ENCODE measurements at regions not wholly inside any gene's neighbourhood (a gene's known extent, or its start where the extent isn't known, plus 50 kb on each side); places are given as distances from the start of the nearest gene placed in this dataset.

GRCh38 chr2:2869553-2869952 lies 508.1 kb downstream of the EIPR1 start:
- H3K27me3 Mint-ChIP-seq, result peaks cover 5% of the 10 kb centered on the region
- DNase-seq (ENCODE audit: extremely low spot score, unreplicated experiment), result no peak
- no peak overlapping the region for H3K4me3 Mint-ChIP-seq
- TF ChIP-seq, protein P1, sequence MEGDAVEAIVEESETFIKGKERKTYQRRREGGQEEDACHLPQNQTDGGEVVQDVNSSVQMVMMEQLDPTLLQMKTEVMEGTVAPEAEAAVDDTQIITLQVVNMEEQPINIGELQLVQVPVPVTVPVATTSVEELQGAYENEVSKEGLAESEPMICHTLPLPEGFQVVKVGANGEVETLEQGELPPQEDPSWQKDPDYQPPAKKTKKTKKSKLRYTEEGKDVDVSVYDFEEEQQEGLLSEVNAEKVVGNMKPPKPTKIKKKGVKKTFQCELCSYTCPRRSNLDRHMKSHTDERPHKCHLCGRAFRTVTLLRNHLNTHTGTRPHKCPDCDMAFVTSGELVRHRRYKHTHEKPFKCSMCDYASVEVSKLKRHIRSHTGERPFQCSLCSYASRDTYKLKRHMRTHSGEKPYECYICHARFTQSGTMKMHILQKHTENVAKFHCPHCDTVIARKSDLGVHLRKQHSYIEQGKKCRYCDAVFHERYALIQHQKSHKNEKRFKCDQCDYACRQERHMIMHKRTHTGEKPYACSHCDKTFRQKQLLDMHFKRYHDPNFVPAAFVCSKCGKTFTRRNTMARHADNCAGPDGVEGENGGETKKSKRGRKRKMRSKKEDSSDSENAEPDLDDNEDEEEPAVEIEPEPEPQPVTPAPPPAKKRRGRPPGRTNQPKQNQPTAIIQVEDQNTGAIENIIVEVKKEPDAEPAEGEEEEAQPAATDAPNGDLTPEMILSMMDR (conservative IDR thresholded peaks at IDR 0.05), result no peak
- no peaks in the 10 kb centered on the region for H3K36me3 Mint-ChIP-seq
- no peak overlapping the region for H3K27ac Mint-ChIP-seq
- peaks cover 22% of the 10 kb centered on the region for H3K4me1 Mint-ChIP-seq (ENCODE audit: unreplicated experiment)
- no peaks in the 10 kb centered on the region for H3K9me3 Mint-ChIP-seq

DNA sequence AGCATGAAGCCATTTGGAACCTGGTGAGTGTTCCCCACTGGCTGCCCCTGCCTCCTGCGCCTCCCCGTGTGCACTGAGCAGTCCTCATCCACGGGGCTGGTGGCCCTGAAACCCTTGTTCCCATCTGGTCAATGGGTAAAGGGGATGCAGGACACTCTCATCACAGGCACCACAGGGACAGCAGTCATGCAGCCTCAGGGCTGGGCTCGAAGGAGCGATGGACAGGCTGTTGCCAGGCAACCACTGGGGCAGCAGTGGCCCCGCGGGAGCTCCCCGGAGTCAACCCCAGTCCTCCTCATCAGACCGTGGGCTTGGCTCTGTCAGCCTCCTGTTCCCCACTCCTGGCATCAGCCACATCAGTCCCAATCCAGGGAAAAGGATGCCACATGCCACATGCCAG lies 509.5 kb downstream of the EIPR1 start:
- Mint-ChIP-seq H3K36me3 (no peaks in the 10 kb centered on the region), H3K9me3 (no peaks in the 10 kb centered on the region), H3K4me3 (no peak overlapping the region), H3K4me1 (ENCODE audit: unreplicated experiment) (peaks cover 20% of the 10 kb centered on the region), H3K27ac (no peak overlapping the region), H3K27me3 (peaks cover 8% of the 10 kb centered on the region)
- TF ChIP-seq, protein P1 (conservative IDR thresholded peaks at IDR 0.05), result no peak
- no peak for DNase-seq (ENCODE audit: extremely low spot score, unreplicated experiment)

GRCh38 chr2:2867397-2867979 lies 510.1 kb downstream of the EIPR1 start:
- TF ChIP-seq, protein P1 (conservative IDR thresholded peaks at IDR 0.05), result no peak
- Mint-ChIP-seq H3K36me3 (no peaks in the 10 kb centered on the region), H3K9me3 (no peaks in the 10 kb centered on the region), H3K4me1 (ENCODE audit: unreplicated experiment) (peaks cover 15% of the 10 kb centered on the region), H3K27me3 (peaks cover 8% of the 10 kb centered on the region), H3K27ac (no peak overlapping the region), H3K4me3 (no peak overlapping the region)
- DNase-seq (ENCODE audit: extremely low spot score, unreplicated experiment), result no peak

DNA sequence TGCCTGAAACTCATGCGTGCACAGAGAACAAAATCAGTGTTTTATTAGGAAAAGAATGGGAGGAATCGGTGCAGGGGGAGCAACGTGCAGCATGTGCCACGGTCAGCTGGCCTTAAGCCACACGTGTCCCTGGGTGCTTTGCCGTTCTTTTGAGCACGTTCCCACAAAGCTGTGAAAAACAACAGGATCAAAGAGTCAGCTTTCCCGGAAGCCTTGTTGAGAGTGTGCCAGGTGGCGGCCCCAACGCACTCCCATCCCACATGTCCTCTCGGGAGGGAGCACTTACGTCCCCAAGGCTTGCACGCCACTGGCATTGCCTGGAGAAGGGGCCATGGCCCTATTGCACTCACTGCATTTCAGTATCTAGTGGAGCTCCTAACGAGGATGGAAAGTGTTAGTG lies 511.2 kb downstream of the EIPR1 start:
- no peaks in the 10 kb centered on the region for H3K36me3 Mint-ChIP-seq
- peaks cover 12% of the 10 kb centered on the region for H3K4me1 Mint-ChIP-seq (ENCODE audit: unreplicated experiment)
- H3K27ac Mint-ChIP-seq, result no peak overlapping the region
- H3K27me3 Mint-ChIP-seq, result peaks cover 8% of the 10 kb centered on the region
- H3K9me3 Mint-ChIP-seq, result no peaks in the 10 kb centered on the region
- no peak overlapping the region for H3K4me3 Mint-ChIP-seq
- no peak for DNase-seq (ENCODE audit: extremely low spot score, unreplicated experiment)
- TF ChIP-seq, protein P1 (conservative IDR thresholded peaks at IDR 0.05), result no peak

- no peaks in the 10 kb centered on the region for H3K4me1 Mint-ChIP-seq (ENCODE audit: unreplicated experiment)
- no peak overlapping the region for H3K27ac Mint-ChIP-seq
- no peaks in the 10 kb centered on the region for H3K9me3 Mint-ChIP-seq
- TF ChIP-seq, protein P1 (conservative IDR thresholded peaks at IDR 0.05), result no peak
- no peak overlapping the region for H3K4me3 Mint-ChIP-seq
- H3K27me3 Mint-ChIP-seq, result peaks cover 3% of the 10 kb centered on the region
- no peaks in the 10 kb centered on the region for H3K36me3 Mint-ChIP-seq
- DNase-seq (ENCODE audit: extremely low spot score, unreplicated experiment), result no peak
Measured at GRCh38 chr2:2862386-2862785, 515.2 kb downstream of the EIPR1 start.
